Gastroesophageal sphincter (tissue), 3 donors: ENCODE measurements at regions not wholly inside any gene's neighbourhood (a gene's known extent, or its start where the extent isn't known, plus 50 kb on each side); places are given as distances from the start of the nearest gene placed in this dataset.

Source experiments
- CTCF ChIP-seq, 4 experiments: fragments of 200-600 bp in 2 of 4; fragments of 450-650 bp in 2 of 4; sonication (generic) in 1 of 4; IDR thresholded peaks; one replicate each; pipeline ENCODE4 v1.5.1; 2017 to 2019; ENCODE audit warnings: antibody characterized with exemption in 4 of 4, mild to moderate bottlenecking in 2 of 4, moderate library complexity in 2 of 4
- EP300 ChIP-seq: sonication (generic); formaldehyde crosslinking; IDR thresholded peaks from one replicate; pipeline ENCODE4 v1.6.1; 2017; ENCODE audit warnings: antibody characterized with exemption, mild to moderate bottlenecking
- POLR2A ChIP-seq, 2 donors: fragments of 450-650 bp; IDR thresholded peaks; one replicate each; pipeline ENCODE4 v1.6.1; 2017; ENCODE audit warnings: antibody characterized with exemption in 2 of 2, mild to moderate bottlenecking in 2 of 2, moderate library complexity in 1 of 2
- POLR2AphosphoS5 ChIP-seq: sonication (generic); formaldehyde crosslinking; IDR thresholded peaks from one replicate; pipeline ENCODE4 v1.6.1; 2017; ENCODE audit warnings: antibody characterized with exemption

- TF ChIP-seq CTCF (IDR thresholded peaks at IDR 0.05) (no peak), POLR2A (IDR thresholded peaks at IDR 0.05) (no peak), POLR2AphosphoS5 (no peak), EP300 (no peak)
Observed at GRCh38 chr5:87845734-87846133, 422.9 kb downstream of the TMEM161B start.
